Activated B cell treated with CpG ODN at 0.5 μM for 24 hours (primary cell): ENCODE measurements at regions not wholly inside any gene's neighbourhood (a gene's known extent, or its start where the extent isn't known, plus 50 kb on each side); places are given as distances from the start of the nearest gene placed in this dataset.

Experiments used
- ATAC-seq: fragments of 200-7000 bp; cut with Tn5 transposase; one replicate; pipeline ENCODE4 v1.10.0; 2021; ENCODE audit warnings: low read depth, mild to moderate bottlenecking, moderate library complexity
- CTCF ChIA-PET: fragments of 350-600 bp; sonication (Branson Sonifier 250); formaldehyde crosslinking; loops from one replicate; lab custom pipeline; 2021; ENCODE audit warnings: antibody characterized with exemption; lab: Charles Lee
- POLR2A ChIA-PET: fragments of 350-600 bp; sonication (Branson Sonifier 250); formaldehyde crosslinking; loops from one replicate; lab custom pipeline; 2021; ENCODE audit warnings: antibody characterized with exemption; lab: Charles Lee
- DNase-seq: peaks from one replicate; pipeline ENCODE4 v3.0.0; 2022
- H3K27ac Mint-ChIP-seq: one replicate; pipeline ENCODE4 v1.8.0; 2020; ENCODE audit warnings: mixed read lengths
- H3K27me3 Mint-ChIP-seq: one replicate; pipeline ENCODE4 v1.8.0; 2021; ENCODE audit warnings: mixed read lengths
- H3K36me3 Mint-ChIP-seq: one replicate; pipeline ENCODE4 v1.8.0; 2021; ENCODE audit warnings: low read depth, mixed read lengths
- H3K4me1 Mint-ChIP-seq: one replicate; pipeline ENCODE4 v1.8.0; 2021; ENCODE audit warnings: mixed read lengths
- H3K4me3 Mint-ChIP-seq: one replicate; pipeline ENCODE4 v1.8.0; 2020; ENCODE audit warnings: mild to moderate bottlenecking, mixed read lengths
- H3K9me3 Mint-ChIP-seq: one replicate; pipeline ENCODE4 v1.8.0; 2020; ENCODE audit warnings: mixed read lengths
- CTCF ChIP-seq: fragments of 200-600 bp; IDR thresholded peaks from one replicate; pipeline ENCODE4 v1.8.0; 2022; ENCODE audit warnings: antibody characterized with exemption, mild to moderate bottlenecking
- intact Hi-C: fragments of 100-400 bp; cut with micrococcal nuclease; formaldehyde crosslinking; loops from one replicate; pipeline ENCODE4 v1.15.1; 2024

- ChIA-PET POLR2A (no interaction called here), CTCF (no interaction called here)
- DNase-seq = no peak
- peaks cover 11% of the 10 kb centered on the region for H3K4me1 Mint-ChIP-seq
- ATAC-seq = no peak
- peaks cover 6% of the 10 kb centered on the region for H3K27me3 Mint-ChIP-seq
- intact Hi-C loops = no loop called here
- H3K36me3 Mint-ChIP-seq = no peaks in the 10 kb centered on the region
- no peaks in the 10 kb centered on the region for H3K9me3 Mint-ChIP-seq
- no peak overlapping the region for H3K27ac Mint-ChIP-seq
- no peak for TF ChIP-seq CTCF
- H3K4me3 Mint-ChIP-seq = no peak overlapping the region
Measured at GRCh38 chr6:163694072-163694471, 279.6 kb downstream of the QKI start.

DNA sequence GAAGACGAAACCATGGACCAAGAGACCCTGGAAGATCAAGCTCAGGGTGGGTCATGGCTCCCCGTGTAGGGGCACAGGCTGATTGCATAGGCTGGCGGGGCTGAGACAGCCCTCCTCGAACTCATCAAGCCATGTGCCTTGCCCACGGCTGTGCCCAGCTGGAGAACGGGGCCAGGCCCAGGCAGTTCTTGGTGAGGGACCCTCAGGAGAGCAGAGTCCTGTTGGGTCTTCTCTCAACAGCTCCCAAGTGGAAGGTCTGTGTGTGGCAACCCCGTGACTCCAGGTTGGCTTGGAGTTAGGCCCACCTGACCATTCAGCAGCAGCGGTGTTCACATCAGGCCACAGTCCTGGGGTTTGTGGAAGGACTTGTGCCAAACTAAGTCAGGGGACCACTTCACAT is 276.5 kb downstream of the QKI start:
- H3K4me3 Mint-ChIP-seq = no peak overlapping the region
- H3K36me3 Mint-ChIP-seq = no peaks in the 10 kb centered on the region
- peaks cover 6% of the 10 kb centered on the region for H3K27me3 Mint-ChIP-seq
- ChIA-PET POLR2A (no interaction called here), CTCF (no interaction called here)
- no peak for DNase-seq
- TF ChIP-seq CTCF = no peak
- H3K27ac Mint-ChIP-seq = no peak overlapping the region
- no peak for ATAC-seq
- H3K4me1 Mint-ChIP-seq = no peaks in the 10 kb centered on the region
- intact Hi-C loops = no loop called here
- no peaks in the 10 kb centered on the region for H3K9me3 Mint-ChIP-seq

GRCh38 chr6:163688739-163689362 is 274.3 kb downstream of the QKI start:
- POLR2A ChIA-PET = no interaction called here
- H3K9me3 Mint-ChIP-seq = no peaks in the 10 kb centered on the region
- no peak for TF ChIP-seq CTCF
- H3K27ac Mint-ChIP-seq = no peak overlapping the region
- DNase-seq (no peak), ATAC-seq (no peak)
- CTCF ChIA-PET = no interaction called here
- H3K4me1 Mint-ChIP-seq = peaks cover 18% of the 10 kb centered on the region
- H3K4me3 Mint-ChIP-seq = no peak overlapping the region
- intact Hi-C loops = no loop called here
- H3K36me3 Mint-ChIP-seq = no peaks in the 10 kb centered on the region
- peaks cover under 1% of the 10 kb centered on the region for H3K27me3 Mint-ChIP-seq

- ChIA-PET CTCF (no interaction called here), POLR2A (no interaction called here)
- ATAC-seq (no peak), DNase-seq (no peak)
- Mint-ChIP-seq H3K4me3 (no peak overlapping the region), H3K27ac (no peak overlapping the region), H3K4me1 (peaks cover 20% of the 10 kb centered on the region), H3K27me3 (no peaks in the 10 kb centered on the region), H3K9me3 (peaks cover 2% of the 10 kb centered on the region), H3K36me3 (no peaks in the 10 kb centered on the region)
- TF ChIP-seq CTCF = no peak
- intact Hi-C loops = no loop called here
Measured at GRCh38 chr6:163687075-163687474, 272.6 kb downstream of the QKI start.

GRCh38 chr6:163686301-163686700 is 271.8 kb downstream of the QKI start:
- CTCF ChIA-PET = no interaction called here
- Mint-ChIP-seq H3K27me3 (no peaks in the 10 kb centered on the region), H3K27ac (no peak overlapping the region), H3K36me3 (no peaks in the 10 kb centered on the region), H3K9me3 (peaks cover 2% of the 10 kb centered on the region), H3K4me1 (peaks cover 22% of the 10 kb centered on the region), H3K4me3 (no peak overlapping the region)
- intact Hi-C loops = no loop called here
- TF ChIP-seq CTCF = no peak
- DNase-seq (no peak), ATAC-seq (no peak)
- POLR2A ChIA-PET = interaction anchor here (1.5 kb wide), 1 partner anchor 18 kb away, joined by 3 read pairs; no protein-coding TSS in a partner anchor
